Thyroid gland (tissue), 4 donors: ENCODE measurements at regions not wholly inside any gene's neighbourhood (a gene's known extent, or its start where the extent isn't known, plus 50 kb on each side); places are given as distances from the start of the nearest gene placed in this dataset.

Source experiments
- CTCF ChIP-seq, 6 experiments: fragments of 200-600 bp in 3 of 6; fragments of 450-650 bp in 3 of 6; sonication (generic) in 3 of 6; IDR thresholded peaks; one replicate each; pipeline ENCODE4 v1.5.1; 2016 to 2019; ENCODE audit warnings: antibody characterized with exemption in 6 of 6, mild to moderate bottlenecking in 2 of 6, inconsistent platforms in 1 of 6, moderate library complexity in 1 of 6
- POLR2A ChIP-seq, 2 donors: fragments of 450-650 bp; IDR thresholded peaks; one replicate each; pipeline ENCODE4 v1.6.1; 2017; ENCODE audit warnings: antibody characterized with exemption in 2 of 2, mild to moderate bottlenecking in 2 of 2, moderate library complexity in 1 of 2

- no peak for TF ChIP-seq CTCF (IDR thresholded peaks at IDR 0.05)
- no peak for TF ChIP-seq POLR2A (IDR thresholded peaks at IDR 0.05)
These were observed 166.4 kb upstream of the ZNF618 start for GRCh38 chr9:113709721-113710120.
